ENCODE measurements at regions not wholly inside any gene's neighbourhood (a gene's known extent, or its start where the extent isn't known, plus 50 kb on each side); places are given as distances from the start of the nearest gene placed in this dataset.
"Not testable (repeated sequence)": the region's sequence is repeated elsewhere in the genome, so short reads cannot be mapped to it uniquely, and the experiment has no call there.

- no peak overlapping the region for H3K4me3 ChIP-seq (ENCODE audit: low read length)
- TF ChIP-seq, protein P1, sequence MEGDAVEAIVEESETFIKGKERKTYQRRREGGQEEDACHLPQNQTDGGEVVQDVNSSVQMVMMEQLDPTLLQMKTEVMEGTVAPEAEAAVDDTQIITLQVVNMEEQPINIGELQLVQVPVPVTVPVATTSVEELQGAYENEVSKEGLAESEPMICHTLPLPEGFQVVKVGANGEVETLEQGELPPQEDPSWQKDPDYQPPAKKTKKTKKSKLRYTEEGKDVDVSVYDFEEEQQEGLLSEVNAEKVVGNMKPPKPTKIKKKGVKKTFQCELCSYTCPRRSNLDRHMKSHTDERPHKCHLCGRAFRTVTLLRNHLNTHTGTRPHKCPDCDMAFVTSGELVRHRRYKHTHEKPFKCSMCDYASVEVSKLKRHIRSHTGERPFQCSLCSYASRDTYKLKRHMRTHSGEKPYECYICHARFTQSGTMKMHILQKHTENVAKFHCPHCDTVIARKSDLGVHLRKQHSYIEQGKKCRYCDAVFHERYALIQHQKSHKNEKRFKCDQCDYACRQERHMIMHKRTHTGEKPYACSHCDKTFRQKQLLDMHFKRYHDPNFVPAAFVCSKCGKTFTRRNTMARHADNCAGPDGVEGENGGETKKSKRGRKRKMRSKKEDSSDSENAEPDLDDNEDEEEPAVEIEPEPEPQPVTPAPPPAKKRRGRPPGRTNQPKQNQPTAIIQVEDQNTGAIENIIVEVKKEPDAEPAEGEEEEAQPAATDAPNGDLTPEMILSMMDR (conservative IDR thresholded peaks at IDR 0.05; ENCODE audit: low read length): no peak
- DNase-seq (ENCODE audit: low read depth): peak; percentile 51
Measured at GRCh38 chr4:78704981-78705683, 71.0 kb upstream of the BMP2K start.

GRCh38 chr4:78706302-78706701, 69.8 kb upstream of the BMP2K start:
- no peak overlapping the region for H3K4me3 ChIP-seq (ENCODE audit: low read length)
- no peak for DNase-seq (ENCODE audit: low read depth)
- TF ChIP-seq, protein P1 (conservative IDR thresholded peaks at IDR 0.05; ENCODE audit: low read length): no peak

DNA sequence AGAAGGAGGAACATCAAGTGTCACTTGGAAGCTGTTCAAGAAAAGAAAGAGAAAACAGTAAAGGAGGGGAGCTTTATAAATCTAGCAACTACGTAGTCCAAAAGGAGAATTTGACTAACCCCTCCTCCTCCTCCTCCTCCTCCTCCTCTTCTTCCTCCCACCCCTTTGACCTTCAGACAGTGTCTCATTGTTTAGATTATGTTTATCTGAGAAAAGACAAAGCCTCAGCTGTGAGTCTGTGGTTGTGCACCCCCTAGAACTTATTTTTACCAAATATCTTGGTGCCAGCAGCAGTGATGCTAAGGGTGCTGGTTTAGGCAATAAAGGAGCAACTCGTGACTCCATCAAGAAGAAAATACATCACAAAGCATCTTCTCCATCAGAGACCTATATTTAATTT, 68.9 kb upstream of the BMP2K start:
- DNase-seq (ENCODE audit: low read depth): no peak
- H3K4me3 ChIP-seq (ENCODE audit: low read length): no peak overlapping the region
- TF ChIP-seq, protein P1 (conservative IDR thresholded peaks at IDR 0.05; ENCODE audit: low read length): no peak

DNA sequence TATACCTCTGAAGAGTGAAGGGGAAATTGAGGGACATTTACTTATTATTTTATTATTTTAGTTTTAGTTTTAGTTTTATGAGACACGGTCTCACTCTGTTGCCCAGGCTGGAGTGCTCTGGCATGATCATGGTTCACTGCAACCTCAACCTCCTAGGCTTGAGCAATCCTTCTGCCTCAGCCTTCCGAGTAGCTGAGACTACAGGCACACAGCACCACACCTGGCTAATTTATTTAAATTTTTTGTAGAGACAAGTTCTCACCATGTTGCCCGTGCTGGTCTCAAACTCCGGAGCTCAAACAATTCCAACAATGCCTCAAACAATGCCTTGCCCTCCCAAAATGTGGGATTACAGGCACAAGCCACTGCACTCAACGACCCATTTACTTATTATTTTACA, 68.4 kb upstream of the BMP2K start:
- H3K4me3 ChIP-seq (ENCODE audit: low read length): no peak overlapping the region
- DNase-seq (ENCODE audit: low read depth): no peak
- TF ChIP-seq, protein P1 (conservative IDR thresholded peaks at IDR 0.05; ENCODE audit: low read length): no peak

GRCh38 chr4:78710536-78710935, 65.6 kb upstream of the BMP2K start:
- TF ChIP-seq, protein P1 (conservative IDR thresholded peaks at IDR 0.05; ENCODE audit: low read length): no peak
- DNase-seq (ENCODE audit: low read depth): peak; percentile 62
- H3K4me3 ChIP-seq (ENCODE audit: low read length): no peak overlapping the region

DNA sequence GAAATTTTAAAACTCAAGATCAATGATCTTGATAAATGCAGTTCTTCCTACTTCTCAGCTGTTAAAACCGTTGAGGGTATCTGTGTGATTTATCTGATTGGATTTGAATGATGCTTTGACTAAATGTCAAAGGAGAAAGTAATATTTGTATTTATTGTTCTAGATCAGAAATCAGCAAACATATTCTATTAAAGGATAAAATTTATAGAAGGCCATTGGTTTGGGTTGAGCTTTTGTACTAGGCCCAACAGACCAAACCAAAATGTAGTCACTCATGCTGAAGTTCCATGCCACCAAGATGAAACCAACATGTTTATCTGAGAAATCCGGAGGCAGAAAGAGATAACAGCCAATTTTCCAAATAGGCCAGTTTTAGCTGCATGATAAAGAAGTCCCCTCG, 64.5 kb upstream of the BMP2K start:
- TF ChIP-seq, protein P1 (conservative IDR thresholded peaks at IDR 0.05; ENCODE audit: low read length): no peak
- H3K4me3 ChIP-seq (ENCODE audit: low read length): no peak overlapping the region
- no peak for DNase-seq (ENCODE audit: low read depth)

- not testable (repeated sequence) for DNase-seq (ENCODE audit: low read depth); H3K4me3 ChIP-seq (ENCODE audit: low read length)
Measured at GRCh38 chr4:78714598-78714997, 61.6 kb upstream of the BMP2K start.

GRCh38 chr4:78715372-78715771, 60.8 kb upstream of the BMP2K start:
- H3K4me3 ChIP-seq (ENCODE audit: low read length); DNase-seq (ENCODE audit: low read depth): not testable (repeated sequence)

DNA sequence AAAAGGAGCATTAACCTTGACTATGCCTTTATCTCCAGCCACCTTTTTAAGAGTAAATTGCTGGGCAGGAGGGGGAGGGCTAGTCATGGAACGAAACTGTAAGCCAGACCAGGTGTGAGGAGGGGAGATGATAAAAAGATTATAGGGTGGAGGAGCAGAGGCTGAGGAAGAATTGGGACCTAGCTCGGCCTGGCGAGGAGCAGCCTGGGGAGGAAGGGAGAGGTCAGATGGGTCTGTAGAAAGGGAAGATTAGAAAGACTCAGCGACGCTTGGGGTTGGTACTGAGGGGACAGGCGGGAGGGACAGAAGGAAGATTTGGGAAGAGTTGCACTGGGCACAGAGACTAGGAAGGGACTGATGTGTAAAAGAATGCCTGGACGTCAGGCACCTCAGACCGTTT, 58.4 kb upstream of the BMP2K start:
- DNase-seq (ENCODE audit: low read depth); H3K4me3 ChIP-seq (ENCODE audit: low read length): not testable (repeated sequence)
